ENCODE measurements at regions not wholly inside any gene's neighbourhood (a gene's known extent, or its start where the extent isn't known, plus 50 kb on each side); places are given as distances from the start of the nearest gene placed in this dataset.

DNA sequence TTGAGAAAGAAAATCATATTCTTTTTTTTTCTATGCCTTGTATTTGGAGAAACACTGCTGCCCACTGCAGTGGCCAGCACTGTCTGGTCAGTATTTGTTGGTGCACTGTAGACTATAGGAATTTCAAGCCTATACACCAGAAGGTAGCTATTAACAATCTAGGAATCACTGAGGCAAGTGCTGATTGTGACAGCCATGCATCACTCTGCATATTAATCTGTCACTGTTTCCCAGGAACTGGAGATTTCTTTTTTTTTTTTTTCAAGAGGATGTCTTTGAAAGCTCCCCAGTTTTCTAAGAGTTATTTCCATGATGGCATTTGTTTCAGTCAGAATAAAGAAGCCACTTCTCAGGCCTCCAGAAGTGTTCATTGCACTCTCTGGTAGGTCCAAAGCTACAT lies 737.8 kb upstream of the PTBP2 start:
- TF ChIP-seq, protein P1, sequence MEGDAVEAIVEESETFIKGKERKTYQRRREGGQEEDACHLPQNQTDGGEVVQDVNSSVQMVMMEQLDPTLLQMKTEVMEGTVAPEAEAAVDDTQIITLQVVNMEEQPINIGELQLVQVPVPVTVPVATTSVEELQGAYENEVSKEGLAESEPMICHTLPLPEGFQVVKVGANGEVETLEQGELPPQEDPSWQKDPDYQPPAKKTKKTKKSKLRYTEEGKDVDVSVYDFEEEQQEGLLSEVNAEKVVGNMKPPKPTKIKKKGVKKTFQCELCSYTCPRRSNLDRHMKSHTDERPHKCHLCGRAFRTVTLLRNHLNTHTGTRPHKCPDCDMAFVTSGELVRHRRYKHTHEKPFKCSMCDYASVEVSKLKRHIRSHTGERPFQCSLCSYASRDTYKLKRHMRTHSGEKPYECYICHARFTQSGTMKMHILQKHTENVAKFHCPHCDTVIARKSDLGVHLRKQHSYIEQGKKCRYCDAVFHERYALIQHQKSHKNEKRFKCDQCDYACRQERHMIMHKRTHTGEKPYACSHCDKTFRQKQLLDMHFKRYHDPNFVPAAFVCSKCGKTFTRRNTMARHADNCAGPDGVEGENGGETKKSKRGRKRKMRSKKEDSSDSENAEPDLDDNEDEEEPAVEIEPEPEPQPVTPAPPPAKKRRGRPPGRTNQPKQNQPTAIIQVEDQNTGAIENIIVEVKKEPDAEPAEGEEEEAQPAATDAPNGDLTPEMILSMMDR (IDR thresholded peaks at IDR 0.05), result no peak
- Histone ChIP-seq H3K27me3 (no peaks in the 10 kb centered on the region), H3K4me1 (no peaks in the 10 kb centered on the region), H3K9me3 (no peaks in the 10 kb centered on the region), H3K36me3 (no peaks in the 10 kb centered on the region), H3K27ac (no peak overlapping the region), H3K4me3 (no peak overlapping the region)
- intact Hi-C loops (cut with DNase I), result no loop called here
- no peak for DNase-seq (ENCODE audit: low spot score in 2 of 2)

DNA sequence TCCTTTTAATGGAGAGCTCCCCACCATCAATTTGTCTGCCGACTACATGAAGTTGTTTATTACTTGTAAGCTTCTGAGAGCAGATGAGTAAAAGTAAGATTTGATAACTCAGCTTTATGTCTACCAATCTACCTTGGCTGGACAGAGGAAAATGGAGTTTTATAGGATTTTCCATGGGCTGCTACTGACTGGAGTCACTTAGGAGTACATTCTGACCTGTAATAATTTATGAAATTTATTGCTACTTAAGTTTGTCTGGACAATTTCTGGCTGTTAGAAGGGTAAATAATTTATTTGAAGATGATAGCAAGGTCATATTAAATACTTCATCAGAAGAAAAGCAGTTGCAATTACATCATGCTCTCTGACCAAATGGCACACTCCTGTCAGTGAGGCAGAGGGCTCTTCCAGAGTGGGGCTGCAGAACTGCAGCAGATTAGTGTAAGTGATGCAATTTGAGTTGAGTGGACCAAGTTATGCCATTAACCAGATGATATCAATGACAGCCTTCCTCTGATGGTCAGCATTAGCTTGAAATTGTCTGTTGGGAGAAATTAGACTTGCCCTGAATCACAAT lies 736.7 kb upstream of the PTBP2 start:
- TF ChIP-seq, protein P1 (IDR thresholded peaks at IDR 0.05), result no peak
- intact Hi-C loops (cut with DNase I), result no loop called here

DNA sequence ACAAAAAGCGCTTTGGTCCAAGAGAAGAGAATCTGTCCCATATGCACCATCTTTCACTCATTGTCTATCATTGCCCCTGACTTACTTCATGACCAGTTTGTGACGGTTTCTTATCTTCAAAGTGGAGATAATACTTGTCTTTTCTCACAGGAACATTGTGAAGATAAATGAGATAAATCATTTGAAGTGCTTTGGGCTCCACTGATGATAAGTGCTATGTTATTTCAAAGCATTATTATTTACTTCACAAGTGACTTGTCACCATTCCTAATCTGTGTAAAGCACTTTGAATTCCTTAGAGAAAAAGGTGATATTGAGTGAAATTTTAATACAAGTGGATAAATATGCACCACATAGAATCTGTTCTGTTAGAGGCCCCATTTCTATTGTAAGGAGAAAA lies 731.6 kb upstream of the PTBP2 start:
- H3K27ac ChIP-seq, result no peak overlapping the region
- TF ChIP-seq, protein P1 (IDR thresholded peaks at IDR 0.05), result no peak
- H3K4me3 ChIP-seq, result no peak overlapping the region
- no peak for DNase-seq (ENCODE audit: low spot score in 2 of 2)
- intact Hi-C loops (cut with DNase I), result no loop called here
- no peaks in the 10 kb centered on the region for H3K4me1 ChIP-seq
- H3K27me3 ChIP-seq, result no peaks in the 10 kb centered on the region
- no peaks in the 10 kb centered on the region for H3K9me3 ChIP-seq
- H3K36me3 ChIP-seq, result no peaks in the 10 kb centered on the region

More for the DNA sequence above, 736.7 kb upstream of the PTBP2 start:
- Histone ChIP-seq H3K27me3 (no peaks in the 10 kb centered on the region), H3K4me1 (no peaks in the 10 kb centered on the region), H3K9me3 (no peaks in the 10 kb centered on the region), H3K27ac (no peak overlapping the region), H3K4me3 (no peak overlapping the region), H3K36me3 (no peaks in the 10 kb centered on the region)
- no peak for DNase-seq (ENCODE audit: low spot score in 2 of 2)

DNA sequence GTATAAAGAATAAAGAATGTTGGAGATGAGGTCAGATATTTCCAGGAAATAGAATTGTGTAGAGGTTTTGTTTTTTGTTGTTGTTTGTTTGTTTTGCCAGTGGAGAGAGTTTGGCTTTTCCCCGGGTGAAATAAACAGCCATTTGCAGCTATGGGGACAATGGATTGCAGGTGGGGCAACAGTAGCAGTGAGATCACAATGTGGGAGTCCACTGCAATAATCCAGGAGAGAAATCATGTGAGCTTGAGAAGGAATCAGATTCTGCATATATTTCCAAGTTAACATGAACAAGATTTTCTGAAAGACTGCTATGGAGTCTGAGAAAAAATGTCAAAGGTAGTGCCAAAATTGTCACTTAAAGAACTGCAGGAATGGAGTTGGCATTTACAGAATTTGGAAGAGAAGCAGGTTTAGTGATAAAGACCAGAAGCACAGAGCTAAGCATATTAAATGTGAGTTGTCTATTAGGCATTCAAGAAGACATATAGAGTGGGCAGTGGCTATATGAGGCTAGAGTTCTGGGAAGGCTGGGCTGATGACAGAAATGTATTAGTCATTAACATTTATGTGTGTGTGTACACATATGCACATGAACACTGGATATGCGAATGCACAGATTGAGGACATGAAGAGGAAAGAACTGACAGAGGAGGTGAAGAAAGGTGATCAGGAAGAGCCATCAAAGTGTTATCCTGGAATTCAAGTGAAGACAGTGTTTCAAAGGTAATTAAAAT lies 729.6 kb upstream of the PTBP2 start:
- no peak overlapping the region for H3K27ac ChIP-seq
- H3K27me3 ChIP-seq, result no peaks in the 10 kb centered on the region
- no peaks in the 10 kb centered on the region for H3K36me3 ChIP-seq
- no peak for DNase-seq (ENCODE audit: low spot score in 2 of 2)
- H3K4me1 ChIP-seq, result no peaks in the 10 kb centered on the region
- no peaks in the 10 kb centered on the region for H3K9me3 ChIP-seq
- no peak overlapping the region for H3K4me3 ChIP-seq
- intact Hi-C loops (cut with DNase I), result no loop called here
- TF ChIP-seq, protein P1 (IDR thresholded peaks at IDR 0.05), result no peak

DNA sequence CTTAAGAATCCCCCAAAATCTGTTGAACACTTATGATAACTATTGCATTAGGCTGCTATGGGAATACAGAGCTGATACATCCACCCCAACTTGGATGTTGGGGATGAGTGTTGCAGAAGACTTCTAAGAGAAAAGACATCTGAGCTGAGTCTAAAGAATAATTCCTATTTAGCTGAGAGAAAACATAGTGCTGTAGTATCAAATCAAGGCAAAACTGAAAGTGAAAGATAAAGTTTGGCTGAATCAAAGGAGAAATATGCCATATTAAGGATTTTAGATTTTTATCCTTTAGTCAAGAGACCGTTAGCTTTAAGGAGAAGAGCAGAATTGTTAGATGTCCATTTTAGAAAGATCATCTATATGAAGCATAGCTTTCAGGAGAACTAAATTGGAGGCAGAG lies 726.9 kb upstream of the PTBP2 start:
- Histone ChIP-seq H3K36me3 (no peaks in the 10 kb centered on the region), H3K9me3 (no peaks in the 10 kb centered on the region), H3K4me1 (no peaks in the 10 kb centered on the region), H3K27me3 (no peaks in the 10 kb centered on the region), H3K27ac (no peak overlapping the region), H3K4me3 (no peak overlapping the region)
- intact Hi-C loops (cut with DNase I), result no loop called here
- no peak for DNase-seq (ENCODE audit: low spot score in 2 of 2)
- TF ChIP-seq, protein P1 (IDR thresholded peaks at IDR 0.05), result no peak
